NCI-H2107 treated with DMSO at 0.1 percent for 48 hours (cell line): ENCODE measurements at regions not wholly inside any gene's neighbourhood (a gene's known extent, or its start where the extent isn't known, plus 50 kb on each side); places are given as distances from the start of the nearest gene placed in this dataset.

ENCODE experiments used
- DNase-seq: peaks from one replicate; lab custom pipeline; 2025; ENCODE audit not compliant: unreplicated experiment; lab: John Stamatoyannopoulos, UW

DNA sequence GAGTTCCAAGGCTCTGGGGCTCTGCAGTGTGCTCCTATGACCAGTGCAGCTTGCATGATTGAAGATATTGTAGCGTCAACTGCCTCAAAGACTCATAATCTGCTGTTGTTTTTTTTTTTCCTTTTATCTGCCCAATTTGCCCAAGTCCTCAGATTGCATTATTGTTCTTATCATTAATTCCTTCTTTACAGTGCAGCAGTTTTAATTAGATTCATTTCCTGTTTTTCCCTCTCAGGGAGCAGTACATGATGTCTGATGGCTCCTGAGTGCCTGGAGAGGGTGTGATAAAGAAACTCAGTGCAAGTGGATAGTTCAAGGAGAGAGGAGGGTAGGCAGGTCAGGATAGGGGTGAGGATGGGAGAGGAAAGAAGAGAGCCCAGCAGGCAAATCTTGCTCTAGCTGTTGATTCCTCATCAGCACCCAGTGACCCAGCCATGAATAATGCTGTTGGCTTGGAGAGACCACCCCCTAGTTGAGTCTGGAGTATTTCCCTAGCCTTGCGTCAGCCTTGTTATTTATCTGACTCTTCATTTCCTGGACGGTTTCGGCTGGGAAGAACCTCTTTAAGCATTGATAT, 219.6 kb upstream of the SESN3 start:
- DNase-seq: no peak

- no peak for DNase-seq
Observed at GRCh38 chr11:95445746-95446333, 214.8 kb upstream of the SESN3 start.

- DNase-seq: no peak
Observed at GRCh38 chr11:95444309-95445241, 213.6 kb upstream of the SESN3 start.

DNA sequence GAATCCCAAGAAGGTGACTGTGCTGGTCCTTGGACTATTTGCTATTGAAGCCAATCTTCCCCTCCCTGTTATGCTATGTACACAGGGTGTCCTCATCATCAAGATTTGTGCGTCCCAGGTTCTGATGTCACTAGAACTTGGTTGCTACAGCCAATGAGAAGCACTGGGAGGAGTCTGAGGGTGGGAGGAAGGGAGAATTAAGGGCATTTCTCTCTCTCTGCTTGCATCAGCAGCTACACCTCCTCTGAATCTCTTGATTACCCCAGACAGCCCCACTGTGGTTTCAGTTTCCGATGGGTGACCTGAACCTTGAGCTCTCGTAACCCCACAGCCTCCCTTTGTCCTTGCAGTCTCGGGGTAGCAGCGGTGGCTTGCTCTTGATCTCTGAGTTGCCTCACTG, 212.4 kb upstream of the SESN3 start:
- DNase-seq: no peak

DNA sequence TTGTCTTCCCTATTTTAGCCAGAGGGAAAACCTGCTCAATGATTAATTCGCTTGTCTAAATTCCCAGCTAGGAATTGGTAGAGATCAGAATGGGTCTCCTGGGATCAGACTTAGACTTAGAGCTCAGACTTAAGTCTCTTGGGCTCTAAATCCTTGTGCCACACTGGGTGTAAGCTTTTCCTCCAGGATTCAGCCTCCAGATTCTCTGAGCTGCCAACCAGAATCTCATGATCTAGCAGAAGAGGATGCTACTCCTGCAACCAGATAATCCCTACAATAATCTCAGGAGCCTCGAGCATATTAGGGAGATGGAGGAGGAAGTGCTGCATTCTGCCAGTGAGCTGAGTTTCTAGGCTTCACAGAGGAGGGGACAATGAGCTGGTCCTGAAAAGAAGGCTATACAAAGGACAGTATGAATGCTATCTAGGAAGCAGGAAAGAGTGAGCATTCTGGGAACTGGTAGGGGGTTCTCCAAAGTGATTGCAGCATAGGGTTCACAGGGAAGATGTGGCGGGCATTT, 211.6 kb upstream of the SESN3 start:
- no peak for DNase-seq

GRCh38 chr11:95435628-95436353, 204.8 kb upstream of the SESN3 start:
- DNase-seq: no peak

DNA sequence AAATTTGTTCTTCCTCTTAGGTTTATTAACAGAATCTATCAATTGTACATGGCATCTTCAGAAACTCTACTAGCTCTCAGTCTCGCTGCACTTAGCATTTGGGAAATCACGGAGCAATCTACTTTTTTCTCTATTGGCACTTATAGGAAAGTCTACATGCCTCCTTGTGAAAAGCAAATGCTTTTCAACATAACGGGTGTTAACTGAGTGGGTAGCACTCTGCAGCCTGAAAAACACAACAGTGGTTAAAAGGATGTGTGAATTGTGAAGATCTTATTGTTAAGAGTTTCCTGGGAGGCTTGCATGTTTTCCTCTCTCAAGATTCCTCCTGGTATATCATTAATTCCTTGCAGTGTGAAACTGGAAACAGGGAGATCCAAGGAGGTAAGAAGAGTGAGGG, 204.2 kb upstream of the SESN3 start:
- DNase-seq: no peak

DNA sequence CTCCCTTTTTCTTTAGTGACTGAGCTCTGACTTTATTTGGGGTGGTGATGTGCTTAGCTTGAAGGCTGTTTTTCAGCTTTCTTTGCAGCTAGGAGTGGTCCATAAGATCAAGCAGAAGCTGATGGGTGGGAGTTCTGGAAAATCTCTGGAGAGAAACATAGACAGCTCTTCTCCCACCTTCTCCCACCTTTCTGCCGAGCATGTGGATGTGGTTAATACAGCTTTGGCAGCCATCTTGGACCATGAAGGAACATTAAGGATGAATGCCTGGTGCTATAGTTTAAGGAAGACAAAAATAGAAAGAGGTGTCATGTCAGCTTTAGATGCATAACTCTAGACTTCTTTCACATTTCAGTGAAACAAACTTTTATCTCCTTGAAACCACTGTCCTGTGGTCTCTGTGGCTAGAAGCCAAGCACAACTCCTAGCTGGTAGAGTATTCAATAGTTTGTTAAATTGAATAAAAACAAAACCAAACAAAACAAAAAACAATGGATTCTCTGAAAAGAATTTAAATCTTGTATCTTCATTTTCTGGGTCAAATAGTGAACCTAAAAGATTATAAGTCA, 203.6 kb upstream of the SESN3 start:
- no peak for DNase-seq

- DNase-seq: no peak
Observed at GRCh38 chr11:95434009-95434408, 203.0 kb upstream of the SESN3 start.

DNA sequence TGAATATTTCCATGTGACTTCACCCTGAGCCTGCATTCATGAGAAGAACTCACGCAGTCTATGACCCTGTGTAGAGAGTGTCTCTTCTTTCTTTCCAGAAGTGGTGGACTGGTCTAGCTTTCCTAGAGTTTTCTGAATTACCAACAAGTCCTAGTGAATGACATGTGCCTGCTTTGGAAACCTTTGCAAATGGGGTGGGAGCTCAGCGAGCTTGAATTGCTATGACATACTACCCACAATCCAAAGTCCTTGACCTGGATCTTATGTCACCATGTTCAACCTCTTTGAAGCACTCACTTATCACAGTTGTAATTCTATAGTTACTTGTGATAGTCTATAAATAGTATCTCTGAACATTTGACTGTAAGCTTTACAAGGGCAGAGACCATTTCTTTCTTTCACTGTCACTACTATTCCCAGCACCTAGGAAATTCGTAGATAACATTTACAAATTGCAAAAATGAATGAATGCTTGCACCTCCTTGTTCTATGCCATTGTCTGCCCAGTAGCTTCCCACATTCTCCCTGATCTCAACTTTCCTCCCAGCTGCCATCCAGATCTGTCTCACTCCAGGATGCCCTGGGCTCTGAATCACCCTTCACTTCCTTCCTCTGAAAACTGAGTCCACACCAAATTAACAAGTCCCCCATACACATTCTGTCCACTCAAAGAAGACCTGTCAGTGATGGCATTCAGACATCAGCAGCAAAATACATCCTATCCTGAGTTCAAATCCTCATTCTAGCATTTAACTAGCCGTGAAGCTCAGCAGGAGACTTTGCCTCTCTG, 201.9 kb upstream of the SESN3 start:
- DNase-seq: no peak

- DNase-seq: no peak
Observed at GRCh38 chr11:95429376-95429907, 198.4 kb upstream of the SESN3 start.

GRCh38 chr11:95426823-95427462, 195.9 kb upstream of the SESN3 start:
- no peak for DNase-seq

- DNase-seq: no peak
Observed at GRCh38 chr11:95419915-95420314, 188.9 kb upstream of the SESN3 start.

DNA sequence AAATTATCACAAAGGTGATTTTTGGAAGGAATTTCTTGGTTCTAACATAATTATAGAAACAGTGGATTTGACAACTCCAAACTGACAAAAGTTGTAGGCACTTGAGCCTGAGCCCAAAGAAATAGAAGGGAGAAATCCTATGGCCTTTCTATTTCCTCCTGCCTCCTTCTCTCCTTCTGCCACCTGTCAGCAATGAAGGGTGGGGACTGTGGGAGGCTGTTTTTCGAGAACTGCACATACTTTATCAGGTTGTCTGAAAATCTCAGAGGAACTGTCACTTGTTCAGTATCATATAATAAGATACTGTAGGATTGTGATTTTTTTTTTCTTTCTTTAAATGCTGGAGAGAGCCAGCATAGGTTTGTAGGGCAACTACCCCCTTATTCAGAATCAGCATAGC, 187.9 kb upstream of the SESN3 start:
- DNase-seq: no peak

DNA sequence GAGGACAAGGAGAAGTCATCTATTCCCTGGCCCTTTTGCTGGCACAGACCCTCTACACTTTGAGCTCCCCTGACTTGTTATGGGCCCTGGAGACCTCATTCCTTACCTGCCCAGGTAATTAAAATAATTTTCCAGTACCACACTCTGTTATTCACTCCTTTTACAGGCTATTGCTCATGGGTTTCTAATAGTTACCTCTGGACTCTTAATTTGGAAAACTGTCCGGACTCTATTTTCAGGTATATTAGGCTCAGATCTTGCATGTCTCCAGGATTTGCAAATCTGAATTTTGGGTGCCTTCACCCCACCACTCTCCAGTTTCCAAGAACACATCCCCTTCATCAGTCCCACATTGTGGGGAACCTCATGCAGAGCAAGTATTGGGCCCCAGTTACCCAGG, 186.8 kb upstream of the SESN3 start:
- no peak for DNase-seq

GRCh38 chr11:95415837-95416304, 184.9 kb upstream of the SESN3 start:
- no peak for DNase-seq

DNA sequence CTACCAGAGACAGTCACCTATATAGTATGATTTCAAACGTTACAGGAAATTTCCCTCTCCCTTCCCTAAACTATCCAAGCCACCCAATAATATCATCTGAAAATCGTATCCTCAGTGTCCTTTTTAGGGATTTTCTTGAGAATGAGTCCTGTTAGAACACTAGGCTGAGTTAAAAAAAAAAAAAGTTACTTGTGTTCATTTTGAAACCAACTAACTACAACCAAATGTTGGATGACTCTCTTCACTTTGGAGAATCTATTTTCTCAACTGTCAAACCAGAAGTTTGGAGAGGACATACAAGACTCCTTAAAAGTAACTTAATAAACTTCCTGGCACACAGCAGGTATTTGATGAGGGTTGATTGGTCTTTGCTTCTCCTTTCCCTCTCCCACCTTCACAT, 183.2 kb upstream of the SESN3 start:
- no peak for DNase-seq

DNA sequence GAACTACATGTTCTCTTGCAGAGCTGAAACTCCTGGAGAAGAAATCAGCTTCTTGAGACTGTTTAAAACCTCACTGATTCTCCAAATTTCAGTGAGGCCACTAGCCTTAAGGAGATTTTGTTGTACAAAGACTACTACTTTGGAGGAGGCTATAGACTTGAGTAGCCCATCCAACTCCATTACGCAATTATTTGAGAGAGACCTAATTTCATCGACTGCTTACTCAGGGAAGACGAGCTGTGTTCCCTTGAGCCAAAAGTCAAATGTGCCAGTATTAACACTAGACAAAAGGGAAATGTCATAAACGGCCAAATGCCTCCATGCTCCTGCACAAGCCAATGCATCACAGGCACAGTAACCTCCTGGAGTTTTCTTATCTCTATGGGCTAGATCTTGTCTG, 182.8 kb upstream of the SESN3 start:
- no peak for DNase-seq

GRCh38 chr11:95413021-95413420, 182.0 kb upstream of the SESN3 start:
- DNase-seq: no peak
